Left cardiac atrium (tissue), 4 donors: ENCODE measurements at regions not wholly inside any gene's neighbourhood (a gene's known extent, or its start where the extent isn't known, plus 50 kb on each side); places are given as distances from the start of the nearest gene placed in this dataset.
"Not testable (repeated sequence)": the region's sequence is repeated elsewhere in the genome, so short reads cannot be mapped to it uniquely, and the experiment has no call there.

Experiments
- ATAC-seq, 2 donors: fragments of 200-7000 bp; cut with Tn5 transposase; one replicate each; pipeline ENCODE4 v1.9.1; 2020; ENCODE audit warnings: mild to moderate bottlenecking in 2 of 2, moderate library complexity in 2 of 2
- DNase-seq: peaks from one replicate; pipeline ENCODE4 v3.0.0-alpha.2; 2020
- intact Hi-C, 2 donors: fragments of 100-400 bp; cut with DNase I; formaldehyde crosslinking; loops; one replicate each; pipeline versions ENCODE4 v1.14.1 to v1.15.1; 2022 to 2023
- donor health status: DM: no; HTN: yes; CAD: no.
- donor health status: DM: no; HTN: yes; CAD: no; lungs with severe emphysema.
- donor health status: DM: yes; HTN: yes; CAD: no.
- donor health status: Dilated cardiomyopathy.

DNA sequence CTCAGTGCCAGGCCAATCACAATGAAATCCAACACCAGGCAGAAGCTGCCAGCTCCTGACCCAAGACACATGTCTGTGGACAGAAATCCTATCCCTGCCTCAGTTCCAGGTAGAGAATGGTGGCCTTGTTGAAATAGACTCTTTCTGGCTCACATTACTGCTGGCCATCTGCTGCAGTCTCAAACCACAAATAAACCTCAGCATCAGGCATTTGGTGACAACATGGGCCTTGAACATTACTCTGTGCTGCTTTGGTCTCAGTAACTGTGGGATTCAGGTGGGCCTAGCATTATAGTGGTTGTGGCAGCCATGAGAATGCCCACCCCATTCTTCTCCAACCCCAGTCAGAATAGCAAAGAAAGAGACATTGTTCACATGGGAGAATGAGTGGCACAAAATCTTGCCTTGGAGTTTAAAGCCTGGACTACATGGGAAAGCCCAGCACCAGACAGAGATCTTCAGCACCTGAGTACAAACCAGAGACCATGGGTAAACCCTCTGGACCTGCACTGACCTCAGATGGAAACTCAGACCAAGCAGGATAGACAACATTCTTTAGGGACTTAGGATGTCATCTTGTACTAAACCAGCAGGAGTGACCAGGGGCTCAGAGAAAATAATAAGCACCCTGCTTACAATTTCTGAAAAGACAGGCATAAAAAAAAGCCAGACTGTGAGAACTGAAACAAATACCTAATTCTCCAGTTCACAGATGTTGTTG is 50.4 kb upstream of the TRAM1L1 start:
- intact Hi-C loops = no loop called here
- DNase-seq = no peak
- ATAC-seq = no peak

DNA sequence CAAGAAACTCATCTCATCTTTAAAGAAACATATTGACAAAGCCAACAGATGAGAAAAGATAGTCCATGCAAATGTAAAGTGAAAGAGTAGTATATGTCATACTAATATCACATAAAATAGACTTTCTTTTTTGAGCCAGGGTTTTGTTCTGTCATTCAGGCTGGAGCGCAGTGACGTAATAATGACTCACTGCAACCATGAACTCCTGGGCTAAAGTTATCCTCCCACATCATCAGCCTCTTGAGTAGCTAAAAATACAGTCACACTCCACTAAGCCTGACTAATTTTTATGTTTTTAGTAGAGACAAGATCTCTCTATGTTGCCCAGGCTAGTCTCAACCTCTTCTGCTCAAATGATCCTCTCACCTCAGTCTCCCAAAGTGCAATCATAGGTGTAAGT is 51.8 kb upstream of the TRAM1L1 start:
- no peak for ATAC-seq
- intact Hi-C loops = no loop called here
- DNase-seq = no peak

DNA sequence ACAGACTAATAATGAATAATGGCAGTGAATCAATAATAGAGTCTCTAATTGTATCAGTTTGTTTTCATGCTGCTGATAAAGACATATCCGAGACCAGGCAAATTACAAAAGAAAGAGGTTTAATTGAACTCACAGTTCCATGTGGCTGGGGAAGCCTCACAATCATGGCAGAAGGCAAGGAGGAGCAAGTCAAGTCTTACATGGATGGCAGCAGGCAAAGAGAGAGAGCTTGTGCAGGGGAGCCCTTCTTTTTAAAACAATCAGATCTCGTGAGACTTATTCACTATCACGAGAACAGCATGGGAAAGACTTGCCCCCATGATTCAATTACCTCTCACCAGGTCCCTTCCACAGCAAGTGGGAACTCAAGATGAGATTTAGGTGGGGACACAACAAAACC is 53.4 kb upstream of the TRAM1L1 start:
- ATAC-seq, intact Hi-C loops, DNase-seq: not testable (repeated sequence)

DNA sequence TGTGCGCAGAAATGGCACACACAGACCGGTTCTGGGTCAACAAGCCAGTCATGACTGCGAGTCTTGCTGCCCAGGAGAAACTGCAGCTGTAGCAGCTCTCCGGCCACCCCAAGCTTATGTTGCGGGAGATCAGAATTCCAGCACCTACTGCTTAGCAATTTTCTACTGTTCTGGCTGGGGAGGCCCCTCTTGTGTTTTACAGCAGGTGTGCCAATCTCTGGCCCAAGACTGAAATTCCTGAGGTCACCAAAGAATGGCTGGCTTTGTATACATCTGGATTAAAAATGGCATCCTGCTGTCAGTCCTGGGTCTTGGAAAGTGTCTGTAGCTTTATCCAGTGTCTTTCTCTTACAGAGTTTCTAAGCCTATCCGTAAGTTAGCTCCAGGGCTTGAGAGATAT is 68.9 kb upstream of the TRAM1L1 start:
- no peak for ATAC-seq
- intact Hi-C loops = no loop called here
- DNase-seq = no peak

GRCh38 chr4:117156806-117157205 is 71.4 kb upstream of the TRAM1L1 start:
- intact Hi-C loops = no loop called here
- DNase-seq (no peak), ATAC-seq (no peak)

GRCh38 chr4:117157360-117157759 is 72.0 kb upstream of the TRAM1L1 start:
- intact Hi-C loops = no loop called here
- DNase-seq (no peak), ATAC-seq (no peak)

DNA sequence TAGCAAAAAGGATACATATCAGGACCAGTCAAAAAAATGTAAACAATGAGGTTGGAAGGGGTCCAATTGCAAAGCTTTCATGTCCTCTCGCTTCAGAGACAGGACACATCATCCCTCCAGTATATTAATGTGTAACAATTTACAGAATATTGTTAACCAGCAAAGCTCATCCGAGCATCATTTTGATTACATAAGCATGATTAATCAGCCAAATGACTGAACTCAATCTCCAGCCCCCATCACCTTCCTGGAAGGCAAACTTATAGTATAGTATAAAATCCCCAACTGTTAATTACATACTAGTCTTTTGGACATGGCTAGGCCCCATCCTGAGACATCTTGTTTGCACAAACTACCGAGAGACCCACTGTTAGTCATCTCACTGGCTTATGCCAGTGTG is 77.6 kb upstream of the TRAM1L1 start:
- DNase-seq (no peak), ATAC-seq (no peak)
- intact Hi-C loops = no loop called here

GRCh38 chr4:117164338-117164737 is 79.0 kb upstream of the TRAM1L1 start:
- DNase-seq (no peak), ATAC-seq (no peak)
- intact Hi-C loops = no loop called here

DNA sequence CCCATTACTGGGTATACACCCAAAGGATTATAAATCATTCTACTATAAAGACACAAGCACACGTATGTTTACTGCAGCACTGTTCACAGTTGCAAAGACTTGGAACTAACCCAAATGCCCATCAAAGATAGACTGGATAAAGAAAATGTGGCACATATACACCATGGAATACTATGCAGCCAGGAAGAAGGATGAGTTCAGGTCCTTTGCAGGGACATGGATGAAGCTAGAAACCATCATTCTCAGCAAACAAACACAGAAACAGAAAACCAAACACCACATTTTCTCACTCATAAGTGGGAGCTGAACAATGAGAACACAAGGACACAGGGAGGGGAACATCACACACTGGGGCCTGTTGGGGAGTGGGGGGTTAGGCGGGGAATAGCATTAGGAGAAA is 90.0 kb upstream of the TRAM1L1 start:
- DNase-seq, intact Hi-C loops, ATAC-seq: not testable (repeated sequence)

DNA sequence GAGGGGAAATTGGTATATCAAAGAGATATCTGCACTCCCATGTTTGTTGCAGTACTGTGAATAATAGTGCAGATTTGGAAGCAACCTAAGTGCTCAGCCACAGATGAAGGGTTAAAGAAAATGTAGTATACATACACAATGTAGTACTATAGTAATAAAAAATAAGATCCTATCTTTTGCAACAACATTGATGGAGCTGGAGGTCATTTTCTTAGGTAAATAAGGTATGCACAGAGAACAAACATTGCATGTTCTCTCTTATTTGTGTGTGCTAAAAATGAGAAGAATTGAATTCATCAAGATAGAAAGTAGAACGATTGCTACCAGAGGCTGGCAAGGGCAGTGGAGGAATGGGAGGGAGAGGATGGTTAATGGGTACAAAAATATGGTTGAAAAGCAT is 117.9 kb upstream of the TRAM1L1 start:
- DNase-seq = no peak
- ATAC-seq = no peak

GRCh38 chr4:117210551-117210950 is 125.2 kb upstream of the TRAM1L1 start:
- ATAC-seq (no peak), DNase-seq (no peak)
- intact Hi-C loops = no loop called here

More for the DNA sequence above, 117.9 kb upstream of the TRAM1L1 start:
- intact Hi-C loops = no loop called here

GRCh38 chr4:117224256-117224655 is 138.9 kb upstream of the TRAM1L1 start:
- intact Hi-C loops = no loop called here
- ATAC-seq (no peak), DNase-seq (no peak)

DNA sequence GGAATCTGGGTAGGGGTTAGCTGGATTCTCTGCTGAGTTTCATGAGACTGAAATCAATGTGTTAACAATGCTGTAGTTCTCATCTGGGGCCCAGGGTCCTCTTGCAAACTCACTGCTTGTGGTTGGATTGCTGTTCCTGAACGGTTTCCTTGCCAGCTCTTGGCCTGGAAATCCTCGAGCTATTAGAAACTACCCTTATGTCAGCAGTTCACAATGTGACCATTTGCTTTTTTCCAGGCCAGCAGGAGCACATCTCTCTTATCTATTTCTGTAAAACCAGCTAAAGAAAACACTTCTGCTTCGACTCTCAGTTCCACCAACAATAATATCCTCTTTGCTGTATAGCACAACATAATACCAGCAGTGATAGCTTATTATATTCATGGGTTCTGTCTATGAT is 140.1 kb upstream of the TRAM1L1 start:
- intact Hi-C loops = no loop called here
- ATAC-seq (no peak), DNase-seq (no peak)

DNA sequence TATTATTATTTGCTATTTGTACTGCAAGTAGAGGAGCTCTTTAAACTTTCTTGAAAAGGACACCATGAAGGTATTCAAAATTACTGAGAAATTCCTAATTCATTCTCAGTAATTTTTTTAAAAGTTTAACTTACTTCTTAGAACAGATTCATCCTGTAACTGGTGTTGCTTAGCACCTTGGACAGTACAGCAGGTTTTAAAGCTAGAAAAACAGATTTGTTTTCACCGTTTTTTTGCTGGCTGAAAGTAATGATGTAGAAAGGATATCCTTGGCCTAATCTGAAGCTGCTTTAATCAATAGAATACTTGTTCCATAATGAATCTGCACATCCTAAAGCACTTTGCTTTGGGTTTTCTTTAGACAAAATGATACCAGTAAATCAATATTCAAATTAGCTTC is 142.5 kb upstream of the TRAM1L1 start:
- intact Hi-C loops = no loop called here
- DNase-seq (no peak), ATAC-seq (no peak)

DNA sequence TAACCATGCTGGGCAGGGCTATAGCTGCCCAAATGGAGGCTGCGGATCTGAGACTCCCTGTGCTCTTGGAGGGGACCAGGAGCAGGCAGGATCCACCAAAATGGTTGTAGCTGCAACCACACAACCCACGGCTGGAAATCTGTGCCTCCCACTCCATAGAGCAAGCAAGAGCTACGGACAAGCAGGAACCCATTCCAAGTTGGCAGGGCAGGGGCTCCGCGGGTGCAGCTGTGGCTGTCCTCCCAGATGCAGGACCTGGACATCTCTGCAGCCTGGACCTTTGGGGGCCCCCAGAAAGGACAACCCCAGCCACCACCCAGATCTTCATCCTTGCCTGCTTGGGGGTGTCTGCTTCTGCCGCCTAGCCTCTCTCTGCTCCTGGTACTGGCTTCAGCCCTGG is 154.1 kb upstream of the TRAM1L1 start:
- ATAC-seq (no peak), DNase-seq (no peak)
- intact Hi-C loops = no loop called here

DNA sequence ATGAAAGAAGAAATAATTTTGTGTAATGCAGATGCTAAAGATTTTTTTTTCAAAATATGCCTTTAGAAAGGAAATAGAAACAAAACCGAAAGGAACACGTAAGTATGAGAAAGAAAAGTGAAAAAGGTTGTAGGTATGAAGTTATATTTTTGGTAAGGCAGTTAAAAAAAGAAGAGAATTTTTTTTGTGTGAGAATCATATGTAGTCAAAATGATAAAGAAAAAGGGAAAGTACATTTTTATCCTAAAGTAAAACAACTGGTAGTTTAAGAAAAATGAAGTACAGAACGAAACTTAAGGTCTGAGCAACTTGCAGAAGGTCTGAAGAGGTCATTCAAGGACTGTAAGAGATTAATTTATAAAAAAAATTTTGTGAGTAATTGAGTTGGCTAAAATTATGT is 164.0 kb upstream of the TRAM1L1 start:
- ATAC-seq (no peak), DNase-seq (no peak)
- intact Hi-C loops = no loop called here

- no peak for ATAC-seq
- intact Hi-C loops = no loop called here
- DNase-seq = no peak
These were observed 178.7 kb upstream of the TRAM1L1 start for GRCh38 chr4:117264072-117264471.

DNA sequence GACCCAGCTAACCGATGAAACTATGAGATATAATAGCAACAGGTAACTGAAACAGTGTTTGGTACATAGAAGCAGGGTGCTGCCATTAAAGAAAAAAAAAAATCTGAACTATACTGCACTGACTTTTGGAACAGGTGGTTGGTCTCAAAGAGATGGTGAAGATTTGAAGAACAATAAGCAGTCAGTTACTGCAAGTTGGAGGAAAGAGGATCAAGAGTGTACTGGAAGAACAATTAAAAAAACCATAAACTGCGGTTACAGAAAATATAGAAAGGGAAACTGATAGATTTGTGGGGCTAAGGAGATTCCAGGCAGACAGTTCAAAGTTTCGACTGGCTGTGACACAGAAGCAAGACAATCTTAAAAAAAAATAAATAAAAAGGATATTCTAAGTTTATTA is 181.9 kb upstream of the TRAM1L1 start:
- DNase-seq (no peak), ATAC-seq (no peak)
- intact Hi-C loops = no loop called here

- intact Hi-C loops = no loop called here
- no peak for ATAC-seq
- DNase-seq = no peak
These were observed 199.4 kb upstream of the TRAM1L1 start for GRCh38 chr4:117284736-117285135.

- DNase-seq (no peak), ATAC-seq (no peak)
- intact Hi-C loops = no loop called here
These were observed 208.4 kb upstream of the TRAM1L1 start for GRCh38 chr4:117293784-117294183.

GRCh38 chr4:117302226-117302625 is 216.8 kb upstream of the TRAM1L1 start:
- intact Hi-C loops = no loop called here
- ATAC-seq = no peak

DNA sequence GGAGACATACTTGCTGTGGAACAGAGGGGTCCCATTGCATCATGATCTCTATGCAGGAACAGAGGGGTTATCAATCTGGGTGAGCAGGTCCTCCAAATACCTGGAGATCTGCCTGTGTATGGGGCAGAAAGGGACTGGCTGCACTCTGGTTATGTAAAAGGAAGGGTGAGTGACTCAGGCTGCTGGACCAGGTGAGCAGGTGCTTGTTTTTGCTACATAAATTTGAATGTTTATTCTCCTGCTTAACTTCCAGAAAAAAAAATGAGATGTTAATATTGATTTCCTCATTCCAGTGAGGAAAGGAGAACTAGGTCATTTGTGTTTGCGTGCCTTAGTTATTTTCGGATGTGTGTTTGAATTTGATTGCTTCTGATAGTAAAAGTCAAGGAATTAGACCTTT is 225.8 kb upstream of the TRAM1L1 start:
- DNase-seq = no peak
- ATAC-seq = no peak
- intact Hi-C loops = no loop called here

More at GRCh38 chr4:117302226-117302625, 216.8 kb upstream of the TRAM1L1 start:
- DNase-seq = no peak
